Stimulated activated naive CD8-positive, alpha-beta T cell treated with anti-CD3 and anti-CD28 coated beads, Interleukin-15, amount 100 ng/mL, for 72 hours (primary cell): ENCODE measurements at regions not wholly inside any gene's neighbourhood (a gene's known extent, or its start where the extent isn't known, plus 50 kb on each side); places are given as distances from the start of the nearest gene placed in this dataset.
"Not testable (repeated sequence)": the region's sequence is repeated elsewhere in the genome, so short reads cannot be mapped to it uniquely, and the experiment has no call there.

Source experiments
- ATAC-seq: fragments of 150-1000 bp; cut with Tn5 transposase; 2 replicates; pipeline ENCODE4 v1.10.0; 2021; ENCODE audit warnings: mild to moderate bottlenecking, moderate library complexity
- DNase-seq, 2 donors: peaks; one replicate each; pipeline ENCODE4 v3.0.0; 2021 to 2022
- H3K27ac Mint-ChIP-seq, 2 donors: one replicate each; pipeline ENCODE4 v1.8.0; 2022; ENCODE audit warnings: mild to moderate bottlenecking in 2 of 2, mixed read lengths in 2 of 2, moderate library complexity in 2 of 2
- H3K27me3 Mint-ChIP-seq: one replicate; pipeline ENCODE4 v1.8.0; 2022; ENCODE audit warnings: mixed read lengths
- H3K4me1 Mint-ChIP-seq: one replicate; pipeline ENCODE4 v1.8.0; 2022; ENCODE audit warnings: mild to moderate bottlenecking, mixed read lengths
- H3K4me3 Mint-ChIP-seq, 2 donors: one replicate each; pipeline ENCODE4 v1.8.0; 2022; ENCODE audit warnings: mild to moderate bottlenecking in 2 of 2, mixed read lengths in 2 of 2, moderate library complexity in 1 of 2
- H3K9me3 Mint-ChIP-seq, 2 donors: one replicate each; pipeline ENCODE4 v1.8.0; 2022; ENCODE audit warnings: mixed read lengths in 2 of 2

DNA sequence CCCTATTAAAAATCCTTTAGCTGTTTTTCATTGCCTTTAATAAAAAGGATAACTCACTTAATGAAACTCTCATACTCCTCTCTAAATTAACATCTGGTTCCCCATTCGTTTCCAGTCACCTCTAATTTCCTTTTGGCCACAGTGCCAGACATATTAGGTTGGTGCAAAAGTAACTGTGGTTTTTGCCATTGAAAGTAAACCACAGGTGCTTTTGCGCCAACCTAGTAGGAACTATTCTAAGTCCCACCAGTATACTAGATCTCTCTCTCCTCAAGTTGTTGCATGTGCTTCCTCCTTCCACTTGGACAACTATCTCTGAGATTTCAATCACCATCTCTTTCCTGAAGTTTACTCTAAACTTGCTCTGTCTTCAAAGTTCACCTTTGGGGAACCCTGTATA is 961.1 kb downstream of the TBC1D32 start:
- Mint-ChIP-seq H3K27ac (no peak overlapping the region), H3K27me3 (no peaks in the 10 kb centered on the region)

GRCh38 chr6:120363429-120363828 is 970.9 kb downstream of the TBC1D32 start:
- H3K27me3 Mint-ChIP-seq = no peaks in the 10 kb centered on the region
- no peak overlapping the region for H3K4me3 Mint-ChIP-seq
- DNase-seq = no peak
- H3K9me3 Mint-ChIP-seq = peaks cover 21 to 36% of the 10 kb centered on the region in 2 donors
- ATAC-seq = no peak
- H3K27ac Mint-ChIP-seq = no peak overlapping the region
- H3K4me1 Mint-ChIP-seq = no peaks in the 10 kb centered on the region

More for the DNA sequence above, 961.1 kb downstream of the TBC1D32 start:
- H3K4me1 Mint-ChIP-seq = no peaks in the 10 kb centered on the region
- H3K4me3 Mint-ChIP-seq = no peak overlapping the region
- DNase-seq (no peak), ATAC-seq (no peak)
- peaks cover 0 to 5% of the 10 kb centered on the region in 2 donors for H3K9me3 Mint-ChIP-seq

DNA sequence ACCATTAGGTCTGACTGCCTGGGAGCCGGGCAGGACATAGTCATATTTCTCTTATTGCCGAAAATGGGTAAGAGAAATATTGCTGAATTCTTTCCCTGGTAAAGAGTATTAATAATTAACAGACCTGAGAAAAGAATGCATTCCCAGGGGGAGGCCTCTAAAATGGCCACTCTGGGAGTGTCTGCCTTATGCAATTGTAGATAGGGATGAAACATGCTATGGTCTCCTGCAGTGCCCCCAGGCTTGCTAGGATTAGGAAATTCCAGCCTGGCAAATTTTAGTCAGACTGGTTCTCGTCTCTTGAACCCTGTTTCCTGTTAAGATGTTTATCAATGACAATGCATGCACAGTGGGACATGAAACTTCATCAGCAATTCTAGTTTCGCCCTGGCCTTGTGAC is 975.7 kb downstream of the TBC1D32 start:
- ATAC-seq, H3K27me3 Mint-ChIP-seq: not testable (repeated sequence)

DNA sequence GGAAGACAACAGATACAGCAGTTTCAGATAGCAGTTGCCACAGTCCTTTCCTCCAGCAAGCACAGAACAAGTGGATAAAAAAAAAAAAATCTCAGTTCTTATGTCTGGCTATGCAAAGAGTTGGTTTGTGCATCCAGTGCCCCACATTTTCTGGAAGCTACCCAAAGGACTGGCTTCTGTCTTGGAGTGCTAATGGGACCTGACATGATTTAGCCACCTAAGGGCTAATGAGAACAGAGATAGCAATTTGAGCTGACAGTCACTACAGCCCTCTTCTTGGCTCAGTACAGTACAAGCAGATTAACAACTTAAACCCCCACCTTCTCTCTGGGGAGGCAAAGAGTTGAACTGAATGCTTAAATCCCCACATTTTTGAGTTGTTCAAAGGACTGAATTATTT is 976.8 kb downstream of the TBC1D32 start:
- Mint-ChIP-seq H3K27me3 (no peaks in the 10 kb centered on the region), H3K4me1 (no peaks in the 10 kb centered on the region), H3K9me3 (peaks cover 24 to 27% of the 10 kb centered on the region in 2 donors), H3K27ac (no peak overlapping the region), H3K4me3 (no peak overlapping the region)
- ATAC-seq (no peak), DNase-seq (no peak)

More for the DNA sequence above, 975.7 kb downstream of the TBC1D32 start:
- not testable (repeated sequence) for H3K4me3 Mint-ChIP-seq, H3K27ac Mint-ChIP-seq, H3K4me1 Mint-ChIP-seq, DNase-seq
- peaks cover 28 to 35% of the 10 kb centered on the region in 2 donors for H3K9me3 Mint-ChIP-seq

DNA sequence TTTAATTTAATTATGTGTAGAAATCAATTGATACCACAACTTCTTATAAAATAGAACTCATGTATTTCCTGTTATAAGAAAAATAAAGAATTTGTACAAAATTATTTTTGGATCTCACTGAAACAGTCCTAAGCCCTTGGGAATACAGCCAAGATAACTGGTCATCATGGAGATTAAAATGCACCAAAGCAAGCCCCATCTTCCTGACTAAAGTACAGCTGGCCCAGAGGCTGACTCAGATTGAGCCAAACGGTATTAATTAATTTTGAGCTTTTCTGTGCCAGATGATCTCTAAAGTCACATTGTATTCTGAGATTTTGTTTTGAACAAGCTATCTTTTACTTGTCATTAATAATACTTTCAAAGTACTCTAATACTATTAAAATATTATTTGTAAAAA is 978.5 kb downstream of the TBC1D32 start:
- peaks cover 16 to 23% of the 10 kb centered on the region in 2 donors for H3K9me3 Mint-ChIP-seq
- H3K4me1 Mint-ChIP-seq = no peaks in the 10 kb centered on the region
- ATAC-seq (no peak), DNase-seq (no peak)
- no peaks in the 10 kb centered on the region for H3K27me3 Mint-ChIP-seq
- no peak overlapping the region for H3K4me3 Mint-ChIP-seq
- no peak overlapping the region for H3K27ac Mint-ChIP-seq

GRCh38 chr6:120354452-120355098 is 979.7 kb downstream of the TBC1D32 start:
- Mint-ChIP-seq H3K27ac (no peak overlapping the region), H3K9me3 (peaks cover 12 to 18% of the 10 kb centered on the region in 2 donors), H3K4me1 (no peaks in the 10 kb centered on the region), H3K27me3 (no peaks in the 10 kb centered on the region), H3K4me3 (no peak overlapping the region)
- DNase-seq = peak in 1 of 2 donors; percentile 31
- ATAC-seq = peak; percentile 86

DNA sequence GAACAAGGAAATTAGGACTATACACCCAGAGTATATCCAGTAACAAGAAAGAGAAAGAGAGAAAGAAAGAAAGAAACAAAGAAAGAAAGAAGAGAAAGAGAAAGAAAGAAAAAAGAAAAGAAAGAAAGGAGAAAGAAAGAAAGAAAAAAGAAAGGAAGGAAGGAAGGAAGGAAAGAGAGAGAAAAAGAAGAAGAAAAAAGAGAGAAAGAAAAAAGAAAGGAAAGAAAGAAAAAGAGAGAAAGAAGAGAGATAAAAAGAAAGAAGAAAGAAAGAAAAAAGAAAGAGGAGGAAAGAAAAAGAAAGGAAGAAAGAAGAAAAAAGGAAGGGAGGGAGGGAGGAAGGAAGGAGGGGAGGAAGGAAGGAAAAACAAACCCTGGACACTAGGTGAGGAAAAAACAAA is 981.8 kb downstream of the TBC1D32 start:
- H3K4me3 Mint-ChIP-seq = no peak overlapping the region
- H3K9me3 Mint-ChIP-seq = peaks cover 0 to under 1% of the 10 kb centered on the region in 2 donors
- DNase-seq (no peak), ATAC-seq (no peak)
- no peak overlapping the region for H3K27ac Mint-ChIP-seq
- no peaks in the 10 kb centered on the region for H3K4me1 Mint-ChIP-seq
- H3K27me3 Mint-ChIP-seq = no peaks in the 10 kb centered on the region

DNA sequence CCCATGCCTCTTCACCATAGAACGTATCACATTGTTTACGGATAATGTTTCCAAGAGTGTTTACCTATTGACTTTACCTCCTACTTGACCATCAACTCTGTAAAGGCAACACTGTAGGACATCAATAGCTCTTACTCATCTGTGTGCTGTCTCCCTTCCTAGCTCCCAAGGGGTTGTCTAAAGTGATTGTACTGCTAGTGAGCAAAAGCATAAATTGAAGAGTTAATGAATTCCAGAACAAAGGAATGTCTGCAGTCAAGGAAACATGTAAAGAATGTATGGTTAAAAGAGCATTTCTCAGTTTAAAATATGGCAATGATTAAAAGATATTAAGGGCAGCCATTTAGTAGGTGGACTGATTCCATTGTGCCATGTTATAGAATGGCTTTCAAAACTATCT is 985.4 kb downstream of the TBC1D32 start:
- no peak for ATAC-seq
- Mint-ChIP-seq H3K9me3 (peaks cover 0 to 5% of the 10 kb centered on the region in 2 donors), H3K4me1 (no peaks in the 10 kb centered on the region), H3K27ac (no peak overlapping the region), H3K27me3 (no peaks in the 10 kb centered on the region), H3K4me3 (no peak overlapping the region)
- no peak for DNase-seq

- H3K9me3 Mint-ChIP-seq = peaks cover 0 to 5% of the 10 kb centered on the region in 2 donors
- no peak overlapping the region for H3K4me3 Mint-ChIP-seq
- H3K4me1 Mint-ChIP-seq = no peaks in the 10 kb centered on the region
These were observed 979.0 kb upstream of the MAN1A1 start for GRCh38 chr6:120328521-120328920.

DNA sequence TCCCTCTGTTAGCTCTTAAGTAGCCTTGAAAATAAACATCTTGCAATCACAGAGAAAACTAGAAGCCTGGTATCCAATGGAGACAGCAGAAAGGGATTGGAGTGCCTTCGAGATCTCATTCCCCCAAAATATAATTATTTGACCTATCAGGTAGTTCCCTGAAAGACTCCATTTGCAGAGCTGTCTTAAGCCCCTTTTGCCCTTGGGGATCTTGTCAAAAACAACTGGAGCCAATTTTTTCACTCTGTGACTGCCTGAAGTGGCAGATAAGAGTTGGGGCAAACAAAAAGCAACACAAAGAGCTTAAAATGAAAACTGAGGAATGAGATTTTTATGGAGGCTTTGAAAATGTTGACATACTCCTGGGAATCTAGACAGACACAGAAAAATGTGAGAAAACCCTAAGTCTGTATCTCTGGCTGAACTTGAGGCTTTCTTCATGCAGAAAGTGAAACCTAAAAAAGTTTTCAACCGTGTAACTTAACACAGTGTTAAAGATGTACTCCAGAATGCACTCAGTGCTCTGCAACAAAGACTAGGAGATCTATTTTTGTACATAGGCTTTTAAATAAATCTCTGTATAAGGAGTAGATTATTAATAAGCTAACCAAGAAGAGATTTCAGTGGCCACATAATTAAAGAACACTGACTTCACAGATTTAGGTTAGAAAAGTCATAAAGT is 971.1 kb upstream of the MAN1A1 start:
- Mint-ChIP-seq H3K4me3 (no peak overlapping the region), H3K27me3 (no peaks in the 10 kb centered on the region), H3K27ac (no peak overlapping the region), H3K4me1 (no peaks in the 10 kb centered on the region), H3K9me3 (peaks cover 0 to 7% of the 10 kb centered on the region in 2 donors)
- ATAC-seq = no peak
- DNase-seq = no peak

More at GRCh38 chr6:120328521-120328920, 979.0 kb upstream of the MAN1A1 start:
- DNase-seq (no peak), ATAC-seq (no peak)
- no peak overlapping the region for H3K27ac Mint-ChIP-seq
- H3K27me3 Mint-ChIP-seq = no peaks in the 10 kb centered on the region

DNA sequence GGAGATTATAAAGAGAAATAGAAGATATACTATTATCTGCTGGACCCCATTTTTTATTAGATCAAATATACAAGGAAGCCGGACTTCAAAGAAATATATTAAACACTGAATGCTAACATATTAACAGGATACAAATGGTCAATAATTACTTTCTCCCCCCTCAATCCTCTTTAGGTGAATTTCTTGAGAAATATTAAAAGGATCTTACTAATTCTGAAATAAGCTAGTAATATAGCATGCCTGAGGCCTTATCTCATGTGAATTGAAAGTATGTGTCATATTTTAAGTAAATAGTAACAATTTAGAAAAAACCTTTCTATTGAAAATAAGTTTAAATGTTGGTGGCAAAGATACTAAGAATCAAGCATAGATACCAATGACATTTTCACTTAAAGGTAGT is 954.7 kb upstream of the MAN1A1 start:
- ATAC-seq (no peak), DNase-seq (no peak)
- H3K9me3 Mint-ChIP-seq = no peaks in the 10 kb centered on the region
- no peaks in the 10 kb centered on the region for H3K27me3 Mint-ChIP-seq
- no peak overlapping the region for H3K27ac Mint-ChIP-seq
- no peak overlapping the region for H3K4me3 Mint-ChIP-seq
- no peaks in the 10 kb centered on the region for H3K4me1 Mint-ChIP-seq

DNA sequence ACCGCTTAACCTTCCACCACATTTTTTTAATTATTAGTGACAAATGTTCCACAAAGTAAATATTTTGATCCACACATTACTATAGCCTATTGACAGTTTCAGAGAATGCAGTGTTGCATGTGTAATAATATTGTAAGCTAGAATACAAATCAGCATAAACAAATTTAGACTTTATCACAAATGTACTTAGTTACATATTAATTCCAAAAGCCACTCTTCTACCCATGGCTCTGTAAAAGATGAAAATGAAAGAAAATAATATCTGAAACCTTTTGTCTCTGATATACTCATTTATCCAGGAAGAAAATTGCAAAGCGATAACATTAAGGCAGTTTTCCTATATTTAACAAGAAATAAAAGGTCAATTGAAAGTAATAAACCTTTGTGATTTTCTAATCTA is 954.0 kb upstream of the MAN1A1 start:
- Mint-ChIP-seq H3K4me3 (no peak overlapping the region), H3K9me3 (no peaks in the 10 kb centered on the region), H3K4me1 (no peaks in the 10 kb centered on the region), H3K27ac (no peak overlapping the region), H3K27me3 (no peaks in the 10 kb centered on the region)
- ATAC-seq = no peak
- DNase-seq = no peak

DNA sequence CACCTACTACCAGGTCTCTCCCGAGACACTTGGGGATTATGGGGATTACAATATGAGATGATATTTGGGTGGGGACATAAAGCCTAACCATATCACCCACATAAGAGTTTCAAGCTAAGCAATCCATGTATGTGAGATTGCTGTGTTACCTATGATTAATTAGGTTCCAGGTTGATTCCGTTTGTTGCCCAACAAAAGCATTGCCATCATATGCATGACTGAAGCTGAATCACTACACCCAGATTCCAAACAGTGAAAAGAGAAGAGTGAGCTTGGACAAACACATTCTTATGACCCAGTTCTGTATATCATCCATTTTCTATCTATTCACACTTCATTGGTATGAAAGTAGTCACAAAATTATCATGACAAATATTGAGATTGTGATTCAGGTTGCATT is 952.5 kb upstream of the MAN1A1 start:
- no peak overlapping the region for H3K27ac Mint-ChIP-seq
- no peak for ATAC-seq
- H3K4me3 Mint-ChIP-seq = no peak overlapping the region
- H3K27me3 Mint-ChIP-seq = no peaks in the 10 kb centered on the region
- no peak for DNase-seq
- no peaks in the 10 kb centered on the region for H3K9me3 Mint-ChIP-seq
- no peaks in the 10 kb centered on the region for H3K4me1 Mint-ChIP-seq

GRCh38 chr6:120290964-120291363 is 941.4 kb upstream of the MAN1A1 start:
- H3K27ac Mint-ChIP-seq = no peak overlapping the region
- no peak for DNase-seq
- ATAC-seq = no peak
- no peaks in the 10 kb centered on the region for H3K27me3 Mint-ChIP-seq
- H3K4me1 Mint-ChIP-seq = no peaks in the 10 kb centered on the region
- H3K9me3 Mint-ChIP-seq = peaks cover 0 to 7% of the 10 kb centered on the region in 2 donors
- no peak overlapping the region for H3K4me3 Mint-ChIP-seq

- H3K9me3 Mint-ChIP-seq = no peaks in the 10 kb centered on the region
- H3K4me1 Mint-ChIP-seq = no peaks in the 10 kb centered on the region
- DNase-seq = no peak
- no peak overlapping the region for H3K4me3 Mint-ChIP-seq
- no peak overlapping the region for H3K27ac Mint-ChIP-seq
- H3K27me3 Mint-ChIP-seq = no peaks in the 10 kb centered on the region
- ATAC-seq = no peak
These were observed 932.4 kb upstream of the MAN1A1 start for GRCh38 chr6:120282005-120282404.

DNA sequence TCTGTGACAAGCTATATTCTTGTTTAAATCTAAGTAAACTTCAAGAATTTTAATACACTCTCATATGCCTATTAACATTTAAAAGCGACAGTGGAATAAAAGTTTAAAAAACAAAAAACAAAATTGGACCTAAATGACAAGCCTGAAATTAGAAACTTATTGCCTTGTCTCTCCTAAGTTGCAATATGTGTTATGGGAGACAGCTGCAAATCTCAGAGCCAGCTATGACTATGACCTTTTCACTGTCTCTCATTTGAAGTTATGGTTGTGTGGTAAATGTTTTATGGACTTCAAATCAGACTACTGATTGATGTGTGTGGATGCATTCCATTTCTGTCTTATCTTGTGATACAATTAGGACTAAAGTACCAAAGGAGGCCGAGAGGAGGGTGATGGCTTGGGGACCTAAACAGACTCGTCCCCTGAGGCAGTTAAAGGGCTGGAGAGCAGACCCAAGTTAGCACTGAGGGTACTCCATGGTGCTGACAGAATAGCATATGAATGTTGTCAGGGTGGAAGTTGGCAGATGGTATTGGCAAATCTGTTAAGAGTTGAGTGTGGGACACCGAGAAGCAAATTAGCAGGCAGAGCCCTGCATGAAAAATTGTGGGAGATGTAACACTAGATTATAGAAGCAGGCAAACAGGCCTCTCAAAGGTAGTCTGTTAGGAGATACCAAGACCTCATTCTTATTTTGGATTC is 930.1 kb upstream of the MAN1A1 start:
- H3K4me1 Mint-ChIP-seq = no peaks in the 10 kb centered on the region
- no peaks in the 10 kb centered on the region for H3K27me3 Mint-ChIP-seq
- ATAC-seq = no peak

More for the DNA sequence above, 930.1 kb upstream of the MAN1A1 start:
- DNase-seq = no peak
- H3K9me3 Mint-ChIP-seq = no peaks in the 10 kb centered on the region
- H3K27ac Mint-ChIP-seq = no peak overlapping the region
- no peak overlapping the region for H3K4me3 Mint-ChIP-seq
